BJ (cell line): ENCODE measurements at regions not wholly inside any gene's neighbourhood (a gene's known extent, or its start where the extent isn't known, plus 50 kb on each side); places are given as distances from the start of the nearest gene placed in this dataset.

Source experiments
- CTCF ChIA-PET: fragments of 350-600 bp; formaldehyde crosslinking; extraction: SDS; loops from one replicate; lab custom pipeline; 2021; ENCODE audit warnings: antibody characterized with exemption, inconsistent platforms; lab: Yijun Ruan, JAX
- POLR2A ChIA-PET: fragments of 300-600 bp; sonication (Branson Sonifier 250); formaldehyde crosslinking; extraction: SDS; loops from one replicate; lab custom pipeline; 2021; ENCODE audit warnings: antibody characterized with exemption; lab: Charles Lee
- DNase-seq: peaks from one replicate; pipeline ENCODE4 v3.0.0-alpha.2; 2011; ENCODE audit warnings: low read depth
- H3K27me3 ChIP-seq: 2 replicates; pipeline ENCODE4 v1.6.0; 2011; ENCODE audit warnings: low read length; ENCODE audit not compliant: control insufficient read depth, insufficient read depth
- H3K36me3 ChIP-seq: 2 replicates; pipeline ENCODE4 v1.5.1; 2011; ENCODE audit warnings: low read length; ENCODE audit not compliant: control insufficient read depth, insufficient read depth
- H3K4me3 ChIP-seq: 2 replicates; pipeline ENCODE4 v1.5.1; 2011; ENCODE audit warnings: low read depth, mild to moderate bottlenecking, control low read depth, low read length
- CTCF ChIP-seq: IDR thresholded peaks from 2 replicates; pipeline ENCODE4 v1.5.1; 2011; ENCODE audit warnings: low read depth, mild to moderate bottlenecking, control low read depth, inconsistent platforms, low read length, moderate library complexity; ENCODE audit not compliant: insufficient read depth

- DNase-seq = no peak
- CTCF ChIA-PET = interaction anchor here (0.5 to 1.8 kb wide), 11 partner anchors 9 to 623 kb away, joined by 3 to 7 read pairs (median 4); no protein-coding TSS in a partner anchor
Observed at GRCh38 chr10:33067481-33067880, 109.5 kb upstream of the ITGB1 start.

GRCh38 chr10:33066558-33067236, 108.7 kb upstream of the ITGB1 start:
- ChIA-PET POLR2A (interaction anchor here (0.6 kb wide), 3 partner anchors 150 to 735 kb away, joined by 4 to 12 read pairs (median 10); partner anchors contain the start of gene NRP1), CTCF (interaction anchor here (0.5 to 1.8 kb wide), 14 partner anchors 11 to 622 kb away, joined by 3 to 7 read pairs (median 4); no protein-coding TSS in a partner anchor)
- Histone ChIP-seq H3K36me3 (no peaks in the 10 kb centered on the region), H3K4me3 (no peak overlapping the region), H3K27me3 (0 out of 2 replicates have a peak, but pooled peaks cover 3% of the 10 kb centered on the region)
- peak; percentile 65 for DNase-seq
- peak; percentile 47 for TF ChIP-seq CTCF

More at GRCh38 chr10:33067481-33067880, 109.5 kb upstream of the ITGB1 start:
- POLR2A ChIA-PET = interaction anchor here (0.5 kb wide), 1 partner anchor 11 kb away, joined by 6 read pairs; no protein-coding TSS in a partner anchor
- Histone ChIP-seq H3K4me3 (no peak overlapping the region), H3K27me3 (peaks cover 3% of the 10 kb centered on the region; the same call in 1 of the 2 replicates), H3K36me3 (no peaks in the 10 kb centered on the region)
- TF ChIP-seq CTCF = no peak

- Histone ChIP-seq H3K36me3 (no peaks in the 10 kb centered on the region), H3K27me3 (0 out of 2 replicates have a peak, but pooled peaks cover 2% of the 10 kb centered on the region), H3K4me3 (no peak overlapping the region)
- POLR2A ChIA-PET = interaction anchor here (0.6 to 0.7 kb wide), 2 partner anchors 55 to 94 kb away, joined by 3 read pairs; no protein-coding TSS in a partner anchor
- DNase-seq = no peak
- TF ChIP-seq CTCF = no peak
- CTCF ChIA-PET = interaction anchor here (1.0 to 1.5 kb wide), 2 partner anchors 51 to 128 kb away, joined by 4 to 5 read pairs; no protein-coding TSS in a partner anchor
Observed at GRCh38 chr10:33065111-33065510, 107.1 kb upstream of the ITGB1 start.

GRCh38 chr10:33064706-33065105, 106.7 kb upstream of the ITGB1 start:
- CTCF ChIA-PET = interaction anchor here (1.0 to 1.5 kb wide), 2 partner anchors 51 to 129 kb away, joined by 4 to 5 read pairs; no protein-coding TSS in a partner anchor
- TF ChIP-seq CTCF = no peak
- H3K4me3 ChIP-seq = no peak overlapping the region
- no peaks in the 10 kb centered on the region for H3K36me3 ChIP-seq
- no peak for DNase-seq
- no peaks in the 10 kb centered on the region for H3K27me3 ChIP-seq
- POLR2A ChIA-PET = interaction anchor here (0.6 to 0.7 kb wide), 2 partner anchors 55 to 93 kb away, joined by 3 read pairs; no protein-coding TSS in a partner anchor

- TF ChIP-seq CTCF = no peak
- no peaks in the 10 kb centered on the region for H3K36me3 ChIP-seq
- ChIA-PET POLR2A (no interaction called here), CTCF (interaction anchor here (0.8 kb wide), 1 partner anchor 46 kb away, joined by 3 read pairs; no protein-coding TSS in a partner anchor)
- H3K4me3 ChIP-seq = no peak overlapping the region
- no peak for DNase-seq
- no peaks in the 10 kb centered on the region for H3K27me3 ChIP-seq
Observed at GRCh38 chr10:33057620-33058019, 99.6 kb upstream of the ITGB1 start.
